LNCAP (cell line): ENCODE measurements at regions not wholly inside any gene's neighbourhood (a gene's known extent, or its start where the extent isn't known, plus 50 kb on each side); places are given as distances from the start of the nearest gene placed in this dataset.

Source experiments
- TF ChIP-seq, protein P1 (sequence below): fragments of 450-650 bp; IDR thresholded peaks from 2 replicates; pipeline ENCODE4 v1.5.1; 2017; ENCODE audit warnings: mild to moderate bottlenecking

DNA sequence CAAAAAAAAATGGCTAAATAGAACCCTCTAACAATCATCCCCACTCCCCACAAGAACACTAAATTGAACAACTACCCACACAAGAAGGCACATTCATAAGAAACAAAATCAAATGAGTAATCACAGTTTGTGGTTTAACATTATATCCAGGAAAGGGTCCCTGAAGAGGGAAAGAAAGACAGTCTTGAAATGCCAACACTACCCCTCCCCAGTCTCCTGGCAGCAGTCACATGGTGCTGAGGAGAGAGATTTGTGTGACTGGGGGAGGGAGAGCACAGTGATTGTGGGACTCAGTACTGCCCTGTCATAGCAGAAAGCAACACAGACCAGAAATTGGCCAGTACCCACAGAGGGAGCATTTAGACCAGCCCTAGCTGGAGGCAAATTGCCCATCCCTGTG, 443.7 kb upstream of the BTBD3 start:
- TF ChIP-seq, protein P1, sequence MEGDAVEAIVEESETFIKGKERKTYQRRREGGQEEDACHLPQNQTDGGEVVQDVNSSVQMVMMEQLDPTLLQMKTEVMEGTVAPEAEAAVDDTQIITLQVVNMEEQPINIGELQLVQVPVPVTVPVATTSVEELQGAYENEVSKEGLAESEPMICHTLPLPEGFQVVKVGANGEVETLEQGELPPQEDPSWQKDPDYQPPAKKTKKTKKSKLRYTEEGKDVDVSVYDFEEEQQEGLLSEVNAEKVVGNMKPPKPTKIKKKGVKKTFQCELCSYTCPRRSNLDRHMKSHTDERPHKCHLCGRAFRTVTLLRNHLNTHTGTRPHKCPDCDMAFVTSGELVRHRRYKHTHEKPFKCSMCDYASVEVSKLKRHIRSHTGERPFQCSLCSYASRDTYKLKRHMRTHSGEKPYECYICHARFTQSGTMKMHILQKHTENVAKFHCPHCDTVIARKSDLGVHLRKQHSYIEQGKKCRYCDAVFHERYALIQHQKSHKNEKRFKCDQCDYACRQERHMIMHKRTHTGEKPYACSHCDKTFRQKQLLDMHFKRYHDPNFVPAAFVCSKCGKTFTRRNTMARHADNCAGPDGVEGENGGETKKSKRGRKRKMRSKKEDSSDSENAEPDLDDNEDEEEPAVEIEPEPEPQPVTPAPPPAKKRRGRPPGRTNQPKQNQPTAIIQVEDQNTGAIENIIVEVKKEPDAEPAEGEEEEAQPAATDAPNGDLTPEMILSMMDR, result no peak

DNA sequence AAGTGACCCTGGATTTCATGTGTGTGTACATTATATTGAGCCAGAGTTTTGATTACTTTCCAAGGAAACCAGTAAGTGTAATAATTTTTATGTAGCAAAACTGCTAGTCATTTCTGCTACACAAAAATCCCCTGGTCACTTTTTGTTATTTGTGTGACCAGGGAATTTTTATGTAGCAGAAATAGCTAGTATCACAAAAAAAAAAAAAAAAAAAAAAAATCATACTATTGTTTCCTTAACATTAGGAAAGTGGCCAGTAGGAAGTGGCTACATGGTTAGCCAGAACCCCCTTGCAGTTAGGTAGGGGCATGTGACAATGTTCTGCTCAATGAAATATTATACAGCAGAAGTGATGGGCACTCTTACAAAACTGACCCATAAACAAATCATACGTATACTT, 434.0 kb upstream of the BTBD3 start:
- TF ChIP-seq, protein P1, result no peak

DNA sequence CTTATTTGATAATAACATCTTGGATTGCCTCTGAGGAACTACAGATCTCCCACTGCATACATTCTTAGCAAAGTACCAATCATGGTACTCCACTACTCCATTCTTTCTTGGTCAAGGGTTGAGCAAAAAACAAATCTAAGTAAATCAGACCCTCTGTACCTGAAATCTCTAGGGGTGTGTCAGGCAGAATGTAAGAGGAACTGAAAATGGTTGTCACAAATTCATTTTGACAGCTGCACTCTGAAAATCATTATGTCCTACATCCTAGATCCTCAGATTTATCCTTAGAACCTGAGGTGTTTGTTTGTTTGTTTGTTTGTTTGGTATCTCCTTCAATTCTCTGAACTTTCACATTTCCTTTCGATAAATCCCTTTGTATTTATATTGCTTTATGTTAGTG, 433.2 kb upstream of the BTBD3 start:
- TF ChIP-seq, protein P1, result no peak

DNA sequence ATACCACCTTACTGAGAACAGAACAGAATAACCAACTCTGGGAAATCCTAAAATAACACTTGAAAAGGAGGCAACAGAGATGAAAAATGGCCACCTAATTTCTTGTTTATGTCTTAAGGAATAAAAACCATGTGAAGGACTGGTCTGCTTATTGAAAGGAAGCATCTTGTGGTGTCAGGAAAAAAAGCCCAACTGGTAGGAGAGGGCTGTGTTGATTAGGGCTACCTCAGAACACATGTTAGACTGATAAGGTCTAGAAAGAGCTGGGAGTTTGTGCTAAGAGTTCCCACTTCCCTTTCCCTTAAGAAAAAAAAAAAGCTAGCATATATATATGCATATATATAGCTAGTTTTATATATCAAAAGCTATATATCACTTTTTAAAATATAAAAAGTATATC, 425.3 kb upstream of the BTBD3 start:
- TF ChIP-seq, protein P1, result no peak

DNA sequence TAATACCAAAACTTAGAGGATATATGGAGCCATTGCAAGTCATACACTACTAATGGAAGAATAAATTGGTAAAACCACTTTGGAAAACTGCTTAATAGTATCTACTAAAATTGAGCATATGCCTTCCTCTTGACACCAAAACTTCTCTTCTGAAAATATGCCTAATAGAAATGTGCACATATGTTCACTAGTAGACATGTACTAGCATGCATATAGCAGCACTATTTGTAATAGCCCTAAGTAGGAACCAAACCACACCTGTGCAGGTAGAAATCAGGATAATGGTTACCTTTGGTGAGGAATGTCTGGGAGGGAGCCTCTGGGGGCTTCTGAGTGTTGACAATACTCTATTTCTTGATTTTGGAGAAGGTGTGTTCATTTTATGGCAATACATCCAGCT, 424.8 kb upstream of the BTBD3 start:
- TF ChIP-seq, protein P1, result no peak

DNA sequence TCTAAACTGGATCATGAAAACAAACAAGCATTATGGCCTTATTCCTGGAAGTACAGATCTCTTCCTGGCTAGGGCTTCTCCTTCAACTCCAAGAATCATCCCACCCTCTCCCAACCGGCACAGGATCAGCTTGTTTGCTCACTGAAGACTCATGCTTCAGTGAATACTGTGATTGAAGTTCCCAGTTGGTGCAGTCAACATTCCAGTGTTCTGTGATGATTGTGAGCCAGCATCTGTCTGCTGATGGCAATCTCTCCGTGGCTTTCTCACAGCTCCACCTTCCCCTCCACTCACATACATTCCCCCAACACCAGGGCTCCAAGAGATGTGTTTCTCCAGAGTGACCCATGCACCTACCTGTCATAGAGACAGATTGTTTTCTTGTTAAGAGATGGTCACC, 421.3 kb upstream of the BTBD3 start:
- TF ChIP-seq, protein P1, result no peak

DNA sequence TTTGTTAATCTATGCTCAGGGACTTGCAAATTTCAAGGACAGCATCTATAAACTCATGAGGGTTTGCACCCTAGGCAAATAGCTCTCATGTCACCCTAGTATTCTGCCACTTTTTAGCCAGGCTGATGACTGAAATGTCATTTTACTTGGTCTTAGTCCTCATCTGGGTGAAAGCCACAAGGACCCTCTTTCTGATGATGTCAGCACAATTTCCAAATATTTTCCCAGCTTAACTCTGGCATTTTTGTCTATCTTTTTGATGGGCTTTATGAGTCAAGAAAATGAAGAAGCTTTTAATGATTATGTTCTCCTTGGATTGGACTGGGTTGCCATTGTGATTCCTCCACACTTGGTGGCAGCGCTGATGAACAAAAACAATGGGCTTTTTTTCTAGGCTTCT, 420.1 kb upstream of the BTBD3 start:
- TF ChIP-seq, protein P1, result no peak

DNA sequence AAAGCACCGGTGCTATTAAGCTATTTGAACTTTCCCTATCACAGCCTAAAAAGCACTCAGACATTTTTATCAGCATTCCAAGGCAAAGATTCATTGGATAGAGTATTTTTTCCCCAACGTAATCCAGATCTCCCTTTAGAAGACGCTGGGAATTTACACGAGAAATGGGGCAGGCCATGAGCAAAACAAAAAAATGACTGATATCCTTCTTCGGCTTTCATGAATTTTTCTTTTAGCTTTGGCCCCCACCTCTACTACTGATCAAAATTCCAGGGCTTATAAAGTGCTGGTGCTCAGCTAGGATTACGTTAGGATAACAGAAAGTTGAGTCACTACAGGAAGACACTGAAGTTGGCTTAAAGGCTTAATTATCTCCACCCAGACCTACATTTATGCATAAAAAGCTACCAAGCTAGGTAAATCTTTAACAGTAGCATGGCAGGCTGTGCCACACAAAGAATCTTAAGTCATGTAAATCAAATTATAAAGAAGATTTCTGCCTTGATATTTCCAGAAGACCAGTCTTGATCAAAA, 418.5 kb upstream of the BTBD3 start:
- TF ChIP-seq, protein P1, result no peak
